HG02981 (cell line): ENCODE measurements at regions not wholly inside any gene's neighbourhood (a gene's known extent, or its start where the extent isn't known, plus 50 kb on each side); places are given as distances from the start of the nearest gene placed in this dataset.
"Not testable (repeated sequence)": the region's sequence is repeated elsewhere in the genome, so short reads cannot be mapped to it uniquely, and the experiment has no call there.

Source experiments
- ATAC-seq: cut with Tn5 transposase; IDR thresholded peaks from one replicate; pipeline ENCODE4 v1.9.1; 2021; ENCODE audit warnings: mild to moderate bottlenecking, moderate library complexity; ENCODE audit not compliant: unreplicated experiment

GRCh38 chr4:188717661-188718060 lies 578.4 kb downstream of the TRIML1 start:
- ATAC-seq, result no peak

- ATAC-seq, result no peak
Observed at GRCh38 chr4:188719794-188720193, 580.6 kb downstream of the TRIML1 start.

- no peak for ATAC-seq
Observed at GRCh38 chr4:188722911-188723310, 583.7 kb downstream of the TRIML1 start.

- no peak for ATAC-seq
Observed at GRCh38 chr4:188727746-188728145, 588.5 kb downstream of the TRIML1 start.

GRCh38 chr4:188728359-188728758 lies 589.1 kb downstream of the TRIML1 start:
- no peak for ATAC-seq

- ATAC-seq, result no peak
Observed at GRCh38 chr4:188732131-188732530, 592.9 kb downstream of the TRIML1 start.

GRCh38 chr4:188735082-188735481 lies 595.8 kb downstream of the TRIML1 start:
- no peak for ATAC-seq

- ATAC-seq, result no peak
Observed at GRCh38 chr4:188737251-188738002, 598.2 kb downstream of the TRIML1 start.

- not testable (repeated sequence) for ATAC-seq
Observed at GRCh38 chr4:188738290-188738689, 599.0 kb downstream of the TRIML1 start.

GRCh38 chr4:188740172-188740571 lies 600.9 kb downstream of the TRIML1 start:
- not testable (repeated sequence) for ATAC-seq

GRCh38 chr4:188740791-188741190 lies 601.5 kb downstream of the TRIML1 start:
- not testable (repeated sequence) for ATAC-seq

- ATAC-seq, result no peak
Observed at GRCh38 chr4:188754372-188755002, 615.2 kb downstream of the TRIML1 start.

- no peak for ATAC-seq
Observed at GRCh38 chr4:188767496-188767895, 628.3 kb downstream of the TRIML1 start.

GRCh38 chr4:188778905-188779304 lies 639.7 kb downstream of the TRIML1 start:
- no peak for ATAC-seq

GRCh38 chr4:188779581-188779980 lies 640.3 kb downstream of the TRIML1 start:
- no peak for ATAC-seq

- no peak for ATAC-seq
Observed at GRCh38 chr4:188780028-188780427, 640.8 kb downstream of the TRIML1 start.

GRCh38 chr4:188780686-188781085 lies 641.4 kb downstream of the TRIML1 start:
- ATAC-seq, result no peak

GRCh38 chr4:188781655-188782054 lies 642.4 kb downstream of the TRIML1 start:
- ATAC-seq, result no peak

- no peak for ATAC-seq
Observed at GRCh38 chr4:188783175-188783574, 643.9 kb downstream of the TRIML1 start.

- ATAC-seq, result no peak
Observed at GRCh38 chr4:188783606-188784160, 644.4 kb downstream of the TRIML1 start.

- not testable (repeated sequence) for ATAC-seq
Observed at GRCh38 chr4:188796600-188796999, 657.4 kb downstream of the TRIML1 start.

- not testable (repeated sequence) for ATAC-seq
Observed at GRCh38 chr4:188797011-188797410, 657.8 kb downstream of the TRIML1 start.
